ENCODE measurements at regions not wholly inside any gene's neighbourhood (a gene's known extent, or its start where the extent isn't known, plus 50 kb on each side); places are given as distances from the start of the nearest gene placed in this dataset.
A peak's percentile ranks its signal among the peaks of the same experiment; 100 is the strongest.
"Not testable (repeated sequence)": the region's sequence is repeated elsewhere in the genome, so short reads cannot be mapped to it uniquely, and the experiment has no call there.

GRCh38 chr5:143659599-143660238, 152.2 kb upstream of the HMHB1 start:
- peak in 1 of 3 donors; percentile 7 for DNase-seq

- no peak for DNase-seq
Observed at GRCh38 chr5:143658956-143659355, 153.0 kb upstream of the HMHB1 start.

- DNase-seq, result peak in 2 of 3 donors; percentile 14 to 36
Observed at GRCh38 chr5:143657647-143658285, 154.2 kb upstream of the HMHB1 start.

GRCh38 chr5:143653766-143654282, 158.1 kb upstream of the HMHB1 start:
- DNase-seq, result peak in 2 of 3 donors; percentile 38 to 44

- DNase-seq, result no peak
Observed at GRCh38 chr5:143653256-143653655, 158.7 kb upstream of the HMHB1 start.

- peak in 1 of 3 donors; percentile 9 for DNase-seq
Observed at GRCh38 chr5:143652108-143652700, 159.8 kb upstream of the HMHB1 start.

GRCh38 chr5:143649937-143650621, 161.9 kb upstream of the HMHB1 start:
- peak in 1 of 3 donors; percentile 13 for DNase-seq

GRCh38 chr5:143648696-143649095, 163.3 kb upstream of the HMHB1 start:
- DNase-seq, result peak; percentile 56 to 66 (median 61)

- DNase-seq, result no peak
Observed at GRCh38 chr5:143646961-143647360, 165.0 kb upstream of the HMHB1 start.

GRCh38 chr5:143645356-143645755, 166.6 kb upstream of the HMHB1 start:
- no peak for DNase-seq

- no peak for DNase-seq
Observed at GRCh38 chr5:143644727-143645126, 167.2 kb upstream of the HMHB1 start.

GRCh38 chr5:143642791-143643190, 169.2 kb upstream of the HMHB1 start:
- DNase-seq, result peak in 2 of 3 donors; percentile 22 to 41

- no peak for DNase-seq
Observed at GRCh38 chr5:143641549-143642355, 170.2 kb upstream of the HMHB1 start.

- DNase-seq, result no peak
Observed at GRCh38 chr5:143638654-143639053, 173.3 kb upstream of the HMHB1 start.

GRCh38 chr5:143636931-143637528, 174.9 kb upstream of the HMHB1 start:
- no peak for DNase-seq

- no peak for DNase-seq
Observed at GRCh38 chr5:143635888-143636287, 176.1 kb upstream of the HMHB1 start.

- no peak for DNase-seq
Observed at GRCh38 chr5:143635146-143635752, 176.7 kb upstream of the HMHB1 start.

- DNase-seq, result no peak
Observed at GRCh38 chr5:143634689-143635088, 177.3 kb upstream of the HMHB1 start.

GRCh38 chr5:143629871-143630659, 181.9 kb upstream of the HMHB1 start:
- DNase-seq, result no peak

- DNase-seq, result not testable (repeated sequence)
Observed at GRCh38 chr5:143625048-143625447, 186.9 kb upstream of the HMHB1 start.

GRCh38 chr5:143624465-143624864, 187.5 kb upstream of the HMHB1 start:
- no peak for DNase-seq
